Heart left ventricle (tissue), 16 donors: ENCODE measurements at regions not wholly inside any gene's neighbourhood (a gene's known extent, or its start where the extent isn't known, plus 50 kb on each side); places are given as distances from the start of the nearest gene placed in this dataset.
"Not testable (repeated sequence)": the region's sequence is repeated elsewhere in the genome, so short reads cannot be mapped to it uniquely, and the experiment has no call there.

ENCODE experiments used
- ATAC-seq, 4 donors: fragments of 200-7000 bp; cut with Tn5 transposase; one replicate each; pipeline ENCODE4 v1.9.1; 2020 to 2022; ENCODE audit warnings: moderate library complexity in 4 of 4, mild to moderate bottlenecking in 3 of 4, moderate number of reproducible peaks in 1 of 4
- DNase-seq, 5 donors: peaks; one replicate each; pipeline ENCODE4 v3.0.0-alpha.2; 2020
- H3K27ac ChIP-seq, 12 donors: fragments of 200-600 bp; sonication (generic) in 4 of 12; one replicate each; pipeline versions ENCODE4 v1.5.0 to v1.8.0; 2016 to 2022; ENCODE audit warnings: mild to moderate bottlenecking in 2 of 12
- H3K27me3 ChIP-seq, 9 donors: fragments of 200-600 bp; sonication (generic) in 2 of 9; one replicate each; pipeline versions ENCODE4 v1.5.1 to v1.8.0; 2016 to 2022; ENCODE audit warnings: mild to moderate bottlenecking in 3 of 9
- H3K36me3 ChIP-seq, 9 donors: fragments of 200-600 bp; sonication (generic) in 2 of 9; one replicate each; pipeline versions ENCODE4 v1.5.0 to v1.8.0; 2018 to 2022; ENCODE audit warnings: mild to moderate bottlenecking in 2 of 9
- H3K4me1 ChIP-seq, 12 donors: fragments of 200-600 bp; sonication (generic) in 4 of 12; one replicate each; pipeline versions ENCODE4 v1.5.0 to v1.8.0; 2016 to 2022; ENCODE audit warnings: mild to moderate bottlenecking in 3 of 12
- H3K4me3 ChIP-seq, 12 donors: fragments of 200-600 bp; sonication (generic) in 4 of 12; one replicate each; pipeline versions ENCODE4 v1.5.0 to v1.8.0; 2017 to 2022; ENCODE audit warnings: mild to moderate bottlenecking in 9 of 12, moderate library complexity in 4 of 12
- H3K9me3 ChIP-seq, 12 donors: fragments of 200-600 bp; sonication (generic) in 4 of 12; one replicate each; pipeline versions ENCODE4 v1.5.0 to v1.8.0; 2016 to 2022; ENCODE audit warnings: mild to moderate bottlenecking in 1 of 12
- CTCF ChIP-seq, 12 donors: fragments of 200-600 bp; sonication (generic) in 4 of 12; IDR thresholded peaks; one replicate each; pipeline versions ENCODE4 v1.5.0 to v1.8.0; 2018 to 2022; ENCODE audit warnings: antibody characterized with exemption in 12 of 12, mild to moderate bottlenecking in 5 of 12
- POLR2A ChIP-seq, 2 donors: fragments of 450-650 bp; IDR thresholded peaks; one replicate each; pipeline ENCODE4 v1.6.1; 2017; ENCODE audit warnings: antibody characterized with exemption in 2 of 2, mild to moderate bottlenecking in 2 of 2, moderate library complexity in 2 of 2
- WGBS, 4 donors: extraction: QIAGEN DNeasy Blood & Tissue Kit in 2 of 4; methylation state at CpG; one replicate each; pipeline versions ENCODE4 v1.1.5 to v1.1.7; 2013 to 2018; 5-methylcytosine and 5-hydroxymethylcytosine counted together
- intact Hi-C, 10 donors: fragments of 100-400 bp; cut with DNase I; formaldehyde crosslinking; loops; one replicate each; pipeline versions ENCODE4 v1.11.1 to v1.14.2; 2022
- donor health status: ischemic (EF 13 %, LVEDD 7.1; RV severe dilation, severe dysfunction).
- donor health status: healthy with polysubstance abuse.
- donor health status: DM: no; HTN: yes; CAD: no.
- donor health status: DM: no; HTN: no; CAD: no.
- donor health status: ischemic (EF 25% LVEDD 6.9; RV normal size, moderate dysfunction).
- donor health status: ischemic (EF 25% LVEDD 5.7; RV mildly dilated, moderate dysfunction).
- donor health status: healthy.
- donor health status: DM: yes; HTN: yes; CAD: no.
- donor health status: ischemic (EF 35%, LVEDD 5.7; RV mildly dilated, moderate dysfunction).
- donor health status: nonischemic (EF 11% LVEDD 7.7; RV severe dilation, severe dysfunction).
- donor health status: DM: yes; HTN: yes; CAD: no.
- donor health status: PGD.
- donor health status: ischemic (EF 29% LVEDD 5.4; RV normal size, mild dysfunction).
- donor health status: nonischemic (EF 23%, LVEDD 6.1; RV moderate dilation, normal function).

- DNase-seq (no peak), ATAC-seq (no peak)
- Histone ChIP-seq H3K27ac (no peak overlapping the region), H3K4me1 (no peaks in the 10 kb centered on the region), H3K27me3 (no peaks in the 10 kb centered on the region), H3K36me3 (no peaks in the 10 kb centered on the region), H3K9me3 (peaks cover 0 to 7% (median 0%) of the 10 kb centered on the region in 12 donors), H3K4me3 (no peak overlapping the region)
- no peak for TF ChIP-seq POLR2A (IDR thresholded peaks at IDR 0.05)
- no peak for TF ChIP-seq CTCF (IDR thresholded peaks at IDR 0.05)
- intact Hi-C loops, result no loop called here
- WGBS, 4 donors, result 71 to 83% (median 73%) methylated on average over 5 of the region's 5 CpGs
Observed at GRCh38 chr12:72982356-72982755, 710.2 kb downstream of the TRHDE start.

- no peaks in the 10 kb centered on the region for H3K27me3 ChIP-seq
- no peak for ATAC-seq
- H3K4me1 ChIP-seq, result no peaks in the 10 kb centered on the region
- no peak for DNase-seq
- intact Hi-C loops, result no loop called here
- H3K4me3 ChIP-seq, result no peak overlapping the region
- no peak for TF ChIP-seq CTCF (IDR thresholded peaks at IDR 0.05)
- no peak for TF ChIP-seq POLR2A (IDR thresholded peaks at IDR 0.05)
- H3K27ac ChIP-seq, result no peak overlapping the region
- H3K36me3 ChIP-seq, result no peaks in the 10 kb centered on the region
- peaks cover 0 to 5% (median 0%) of the 10 kb centered on the region in 12 donors for H3K9me3 ChIP-seq
- WGBS, 4 donors, result 55 to 77% (median 65%) methylated on average over 1 of the region's 1 CpG
Observed at GRCh38 chr12:72986963-72987362, 714.8 kb downstream of the TRHDE start.

GRCh38 chr12:72989458-72989947 lies 717.3 kb downstream of the TRHDE start:
- ATAC-seq (no peak), DNase-seq (no peak)
- Histone ChIP-seq H3K4me1 (no peaks in the 10 kb centered on the region), H3K27ac (no peak overlapping the region), H3K9me3 (peaks cover 0 to 5% (median 0%) of the 10 kb centered on the region in 12 donors), H3K27me3 (no peaks in the 10 kb centered on the region), H3K4me3 (no peak overlapping the region), H3K36me3 (no peaks in the 10 kb centered on the region)
- 35 to 62% (median 48%) methylated on average over 4 of the region's 4 CpGs for WGBS, 4 donors
- no peak for TF ChIP-seq CTCF (IDR thresholded peaks at IDR 0.05)
- intact Hi-C loops, result no loop called here

- H3K36me3 ChIP-seq, intact Hi-C loops, H3K4me3 ChIP-seq, H3K4me1 ChIP-seq, DNase-seq, H3K27ac ChIP-seq, H3K27me3 ChIP-seq, H3K9me3 ChIP-seq, ATAC-seq: not testable (repeated sequence)
Observed at GRCh38 chr12:72995029-72995428, 722.9 kb downstream of the TRHDE start.

GRCh38 chr12:72995616-72996015 lies 723.4 kb downstream of the TRHDE start:
- WGBS, 4 donors, result 85 to 87% (median 86%) methylated on average over 5 of the region's 5 CpGs
- no peaks in the 10 kb centered on the region for H3K36me3 ChIP-seq
- no peaks in the 10 kb centered on the region for H3K9me3 ChIP-seq
- H3K4me1 ChIP-seq, result no peaks in the 10 kb centered on the region
- ATAC-seq (no peak), DNase-seq (no peak)
- no peak overlapping the region for H3K27ac ChIP-seq
- H3K4me3 ChIP-seq, result no peak overlapping the region
- TF ChIP-seq POLR2A (IDR thresholded peaks at IDR 0.05) (no peak), CTCF (IDR thresholded peaks at IDR 0.05) (no peak)
- no peaks in the 10 kb centered on the region for H3K27me3 ChIP-seq
- intact Hi-C loops, result no loop called here

GRCh38 chr12:73001806-73002205 lies 729.6 kb downstream of the TRHDE start:
- H3K9me3 ChIP-seq, H3K4me1 ChIP-seq, DNase-seq, H3K4me3 ChIP-seq, intact Hi-C loops, ATAC-seq, H3K36me3 ChIP-seq, H3K27me3 ChIP-seq, H3K27ac ChIP-seq: not testable (repeated sequence)
- 52 to 69% (median 63%) methylated on average over 3 of the region's 3 CpGs for WGBS, 4 donors

- H3K9me3 ChIP-seq, H3K27me3 ChIP-seq, H3K4me1 ChIP-seq, DNase-seq, intact Hi-C loops, ATAC-seq, H3K4me3 ChIP-seq, H3K36me3 ChIP-seq, H3K27ac ChIP-seq: not testable (repeated sequence)
- 45 to 56% (median 54%) methylated on average over 1 of the region's 1 CpG for WGBS, 4 donors
Observed at GRCh38 chr12:73002504-73002903, 730.3 kb downstream of the TRHDE start.
